Putamen (tissue), 1 donor: ENCODE measurements at regions not wholly inside any gene's neighbourhood (a gene's known extent, or its start where the extent isn't known, plus 50 kb on each side); places are given as distances from the start of the nearest gene placed in this dataset.
"Not testable (repeated sequence)": the region's sequence is repeated elsewhere in the genome, so short reads cannot be mapped to it uniquely, and the experiment has no call there.

Source experiments
- DNase-seq: peaks from one replicate; pipeline ENCODE4 v3.0.0-alpha.2; 2016; ENCODE audit warnings: low spot score

GRCh38 chr10:81251457-81252115, 623.4 kb upstream of the NRG3 start:
- DNase-seq = no peak

GRCh38 chr10:81264991-81265390, 610.0 kb upstream of the NRG3 start:
- not testable (repeated sequence) for DNase-seq

GRCh38 chr10:81270051-81270450, 604.9 kb upstream of the NRG3 start:
- DNase-seq = no peak

GRCh38 chr10:81280497-81281479, 594.2 kb upstream of the NRG3 start:
- no peak for DNase-seq

GRCh38 chr10:81288544-81288943, 586.5 kb upstream of the NRG3 start:
- no peak for DNase-seq

GRCh38 chr10:81297292-81297691, 577.7 kb upstream of the NRG3 start:
- no peak for DNase-seq

- no peak for DNase-seq
These were observed 571.3 kb upstream of the NRG3 start for GRCh38 chr10:81303656-81304055.

GRCh38 chr10:81306971-81307782, 567.8 kb upstream of the NRG3 start:
- DNase-seq = no peak

GRCh38 chr10:81309041-81309552, 565.9 kb upstream of the NRG3 start:
- DNase-seq = no peak

GRCh38 chr10:81314471-81314870, 560.5 kb upstream of the NRG3 start:
- DNase-seq = no peak

GRCh38 chr10:81315026-81315425, 560.0 kb upstream of the NRG3 start:
- DNase-seq = no peak

GRCh38 chr10:81348003-81348402, 527.0 kb upstream of the NRG3 start:
- DNase-seq = no peak

- DNase-seq = no peak
These were observed 507.9 kb upstream of the NRG3 start for GRCh38 chr10:81367132-81367531.

GRCh38 chr10:81386817-81387216, 488.2 kb upstream of the NRG3 start:
- DNase-seq = no peak

- DNase-seq = no peak
These were observed 471.5 kb upstream of the NRG3 start for GRCh38 chr10:81403451-81403850.

GRCh38 chr10:81405399-81405798, 469.6 kb upstream of the NRG3 start:
- DNase-seq = no peak

GRCh38 chr10:81414038-81414437, 461.0 kb upstream of the NRG3 start:
- no peak for DNase-seq

GRCh38 chr10:81426722-81427121, 448.3 kb upstream of the NRG3 start:
- DNase-seq = no peak

GRCh38 chr10:81428456-81429134, 446.4 kb upstream of the NRG3 start:
- DNase-seq = no peak

- DNase-seq = no peak
These were observed 435.5 kb upstream of the NRG3 start for GRCh38 chr10:81439445-81439844.

GRCh38 chr10:81441624-81442023, 433.4 kb upstream of the NRG3 start:
- DNase-seq = not testable (repeated sequence)
